AG04449 (cell line): ENCODE measurements at regions not wholly inside any gene's neighbourhood (a gene's known extent, or its start where the extent isn't known, plus 50 kb on each side); places are given as distances from the start of the nearest gene placed in this dataset.

ENCODE experiments used
- CTCF ChIA-PET: fragments of 350-600 bp; formaldehyde crosslinking; extraction: SDS; loops from one replicate; lab custom pipeline; 2021; ENCODE audit warnings: antibody characterized with exemption; lab: Yijun Ruan, JAX
- POLR2A ChIA-PET: fragments of 400-600, 350-600 bp; formaldehyde crosslinking; extraction: SDS; loops from one replicate; lab custom pipeline; 2020; ENCODE audit warnings: antibody characterized with exemption, inconsistent platforms; lab: Yijun Ruan, JAX
- DNase-seq: peaks from one replicate; pipeline ENCODE4 v3.0.0-alpha.2; 2010; ENCODE audit warnings: low read depth, low spot score
- H3K4me3 ChIP-seq: 2 replicates; pipeline ENCODE4 v1.5.1; 2011; ENCODE audit warnings: low read depth, mild to moderate bottlenecking, control low read depth, low read length
- CTCF ChIP-seq: IDR thresholded peaks from one replicate; pipeline ENCODE4 v1.5.1; 2011; ENCODE audit warnings: mild to moderate bottlenecking, moderate library complexity, low read length, control low read depth, inconsistent platforms; ENCODE audit not compliant: insufficient read depth; ENCODE audit errors: missing control alignments

GRCh38 chr1:5010236-5010635 lies 355.8 kb downstream of the AJAP1 start:
- ChIA-PET CTCF (no interaction called here), POLR2A (no interaction called here)
- no peak for TF ChIP-seq CTCF
- H3K4me3 ChIP-seq: no peak overlapping the region
- no peak for DNase-seq

GRCh38 chr1:5009376-5010065 lies 355.1 kb downstream of the AJAP1 start:
- POLR2A ChIA-PET: no interaction called here
- no peak overlapping the region for H3K4me3 ChIP-seq
- no peak for DNase-seq
- TF ChIP-seq CTCF: no peak
- CTCF ChIA-PET: no interaction called here

GRCh38 chr1:5005171-5005570 lies 350.8 kb downstream of the AJAP1 start:
- no peak overlapping the region for H3K4me3 ChIP-seq
- TF ChIP-seq CTCF: no peak
- no peak for DNase-seq
- POLR2A ChIA-PET: no interaction called here
- CTCF ChIA-PET: no interaction called here

- POLR2A ChIA-PET: no interaction called here
- CTCF ChIA-PET: no interaction called here
- H3K4me3 ChIP-seq: no peak overlapping the region
- no peak for DNase-seq
- no peak for TF ChIP-seq CTCF
Measured at GRCh38 chr1:5002676-5003075, 348.3 kb downstream of the AJAP1 start.

- no peak for DNase-seq
- TF ChIP-seq CTCF: no peak
- no peak overlapping the region for H3K4me3 ChIP-seq
- ChIA-PET CTCF (no interaction called here), POLR2A (no interaction called here)
Measured at GRCh38 chr1:5001466-5001865, 347.1 kb downstream of the AJAP1 start.

- TF ChIP-seq CTCF: no peak
- H3K4me3 ChIP-seq: no peak overlapping the region
- no peak for DNase-seq
- POLR2A ChIA-PET: no interaction called here
- CTCF ChIA-PET: no interaction called here
Measured at GRCh38 chr1:4986306-4986705, 331.9 kb downstream of the AJAP1 start.
